Epithelial cell of proximal tubule (primary cell): ENCODE measurements at regions not wholly inside any gene's neighbourhood (a gene's known extent, or its start where the extent isn't known, plus 50 kb on each side); places are given as distances from the start of the nearest gene placed in this dataset.
"Not testable (repeated sequence)": the region's sequence is repeated elsewhere in the genome, so short reads cannot be mapped to it uniquely, and the experiment has no call there.

Source experiments
- DNase-seq: peaks from one replicate; pipeline ENCODE4 v3.0.0-alpha.2; 2011; ENCODE audit warnings: low read depth
- H3K4me3 ChIP-seq: 2 replicates; pipeline ENCODE4 v1.5.1; 2011; ENCODE audit warnings: low read depth, mild to moderate bottlenecking, low read length
- CTCF ChIP-seq: conservative IDR thresholded peaks from 2 replicates; pipeline ENCODE4 v1.5.1; 2012; ENCODE audit warnings: low read depth, mild to moderate bottlenecking, low read length

DNA sequence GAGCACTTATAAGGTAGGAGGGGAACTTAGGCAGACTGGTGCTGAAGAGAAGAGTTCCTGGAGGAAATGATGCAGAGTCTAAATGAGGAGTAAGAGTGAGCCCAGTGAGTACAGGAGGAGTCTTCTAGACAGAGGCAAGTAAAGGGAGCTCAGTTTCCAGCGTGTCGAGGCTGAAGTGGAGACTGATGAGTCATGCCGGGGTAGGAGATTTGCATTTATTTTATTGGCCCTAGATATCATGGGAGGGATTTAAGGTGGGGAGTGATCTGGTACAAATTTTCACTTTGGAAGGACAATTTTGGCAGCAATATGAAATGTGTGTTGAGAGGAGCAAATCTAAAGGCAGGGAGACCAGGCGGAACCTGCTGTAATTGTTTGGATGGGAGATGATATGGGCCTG lies 157.5 kb downstream of the TTC8 start:
- DNase-seq: no peak
- H3K4me3 ChIP-seq: no peak overlapping the region
- TF ChIP-seq CTCF: no peak

DNA sequence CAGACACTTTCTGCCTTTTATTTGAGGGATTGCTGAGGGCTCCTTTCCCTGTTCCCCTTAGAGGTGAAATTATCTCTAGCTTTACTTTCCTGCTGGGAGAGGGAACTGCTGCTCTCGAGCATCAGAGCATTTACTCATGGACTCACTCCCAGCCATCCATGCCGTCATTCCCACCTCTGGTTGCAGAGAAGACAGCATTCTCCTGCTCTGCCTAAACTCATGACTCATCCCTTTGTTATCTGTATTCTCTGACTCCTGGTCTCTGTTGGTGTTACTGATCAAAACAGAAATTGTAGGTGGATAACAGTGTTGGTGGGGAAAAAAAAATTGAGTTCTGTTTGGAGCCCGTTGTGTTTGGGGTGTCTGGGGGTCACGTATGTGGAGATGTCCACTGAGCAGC lies 159.3 kb downstream of the TTC8 start:
- DNase-seq: peak; percentile 76

GRCh38 chr14:88985654-88986053 lies 161.2 kb downstream of the TTC8 start:
- no peak for TF ChIP-seq CTCF
- no peak for DNase-seq
- H3K4me3 ChIP-seq: no peak overlapping the region

More for the DNA sequence above, 159.3 kb downstream of the TTC8 start:
- no peak overlapping the region for H3K4me3 ChIP-seq
- no peak for TF ChIP-seq CTCF

DNA sequence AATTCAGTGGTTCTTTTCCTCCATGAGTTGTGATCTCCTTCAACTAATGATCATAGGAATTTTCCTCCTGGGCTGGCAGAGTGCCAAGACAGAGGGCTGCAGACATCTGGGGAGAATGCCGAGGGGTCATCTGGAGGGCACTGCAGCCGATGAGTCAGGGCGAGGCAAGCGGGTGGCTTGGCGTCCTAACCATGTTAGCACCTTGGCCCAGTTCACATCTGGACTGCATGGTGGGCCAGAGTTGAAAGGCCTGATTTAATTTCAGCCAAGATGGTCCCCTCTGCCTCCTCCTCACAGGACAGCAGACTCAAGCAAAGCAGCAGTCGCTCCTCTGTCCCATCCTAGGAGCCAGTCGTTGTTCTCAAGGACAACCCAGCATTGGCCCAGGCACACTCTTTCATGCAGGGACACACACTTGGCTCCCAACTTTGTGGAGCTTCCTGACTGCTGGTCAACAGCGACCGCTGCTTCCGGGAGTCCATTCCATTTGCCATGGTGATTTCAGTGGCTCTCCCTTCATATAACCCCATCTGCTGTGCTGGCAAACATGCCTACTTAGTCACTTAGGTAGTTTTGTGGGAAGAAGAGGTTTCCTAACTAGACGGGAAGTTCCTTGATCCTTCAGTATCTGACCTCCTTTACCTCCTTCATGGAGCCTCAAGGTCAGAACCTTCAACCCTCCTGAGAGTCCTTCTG lies 161.8 kb downstream of the TTC8 start:
- no peak overlapping the region for H3K4me3 ChIP-seq
- no peak for TF ChIP-seq CTCF
- no peak for DNase-seq

DNA sequence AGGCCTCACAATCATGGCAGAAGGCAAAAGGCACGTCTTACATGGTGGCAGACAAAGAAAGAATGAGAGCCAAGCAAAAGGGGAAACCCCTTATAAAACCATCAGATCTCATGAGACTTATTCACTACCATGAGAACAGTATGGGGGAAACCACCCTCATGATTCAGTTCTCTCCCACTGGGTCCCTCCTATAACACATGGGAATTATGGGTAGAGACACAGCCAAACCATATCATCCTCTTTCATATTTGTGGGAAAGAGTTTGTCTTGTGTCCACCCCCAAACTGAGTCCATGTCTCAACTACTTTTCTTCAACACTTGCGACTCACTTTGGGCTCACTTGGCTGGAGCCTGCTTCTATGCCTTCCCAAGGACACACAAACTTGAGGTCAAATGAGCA lies 162.5 kb downstream of the TTC8 start:
- DNase-seq, H3K4me3 ChIP-seq: not testable (repeated sequence)

GRCh38 chr14:88987516-88987915 lies 163.1 kb downstream of the TTC8 start:
- no peak for DNase-seq
- no peak overlapping the region for H3K4me3 ChIP-seq

GRCh38 chr14:88989911-88990310 lies 165.5 kb downstream of the TTC8 start:
- no peak for DNase-seq

More at GRCh38 chr14:88987516-88987915, 163.1 kb downstream of the TTC8 start:
- no peak for TF ChIP-seq CTCF

More at GRCh38 chr14:88989911-88990310, 165.5 kb downstream of the TTC8 start:
- no peak for TF ChIP-seq CTCF
- no peak overlapping the region for H3K4me3 ChIP-seq
